Heart left ventricle (tissue), 13 donors: ENCODE measurements at regions not wholly inside any gene's neighbourhood (a gene's known extent, or its start where the extent isn't known, plus 50 kb on each side); places are given as distances from the start of the nearest gene placed in this dataset.

ENCODE experiments used
- POLR2A ChIP-seq, 2 donors: fragments of 450-650 bp; IDR thresholded peaks; one replicate each; pipeline ENCODE4 v1.6.1; 2017; ENCODE audit warnings: antibody characterized with exemption in 2 of 2, mild to moderate bottlenecking in 2 of 2, moderate library complexity in 2 of 2
- TF ChIP-seq, protein P1 (sequence below), 12 donors: fragments of 200-600 bp; sonication (generic) in 4 of 12; IDR thresholded peaks; one replicate each; pipeline versions ENCODE4 v1.5.0 to v1.8.0; 2018 to 2022; ENCODE audit warnings: antibody characterized with exemption in 12 of 12, mild to moderate bottlenecking in 5 of 12
- donor health status: ischemic (EF 13 %, LVEDD 7.1; RV severe dilation, severe dysfunction).
- donor health status: DM: no; HTN: yes; CAD: no.
- donor health status: DM: no; HTN: no; CAD: no.
- donor health status: ischemic (EF 25% LVEDD 6.9; RV normal size, moderate dysfunction).
- donor health status: ischemic (EF 25% LVEDD 5.7; RV mildly dilated, moderate dysfunction).
- donor health status: ischemic (EF 35%, LVEDD 5.7; RV mildly dilated, moderate dysfunction).
- donor health status: nonischemic (EF 11% LVEDD 7.7; RV severe dilation, severe dysfunction).
- donor health status: DM: yes; HTN: yes; CAD: no.
- donor health status: PGD.
- donor health status: ischemic (EF 29% LVEDD 5.4; RV normal size, mild dysfunction).
- donor health status: nonischemic (EF 23%, LVEDD 6.1; RV moderate dilation, normal function).

DNA sequence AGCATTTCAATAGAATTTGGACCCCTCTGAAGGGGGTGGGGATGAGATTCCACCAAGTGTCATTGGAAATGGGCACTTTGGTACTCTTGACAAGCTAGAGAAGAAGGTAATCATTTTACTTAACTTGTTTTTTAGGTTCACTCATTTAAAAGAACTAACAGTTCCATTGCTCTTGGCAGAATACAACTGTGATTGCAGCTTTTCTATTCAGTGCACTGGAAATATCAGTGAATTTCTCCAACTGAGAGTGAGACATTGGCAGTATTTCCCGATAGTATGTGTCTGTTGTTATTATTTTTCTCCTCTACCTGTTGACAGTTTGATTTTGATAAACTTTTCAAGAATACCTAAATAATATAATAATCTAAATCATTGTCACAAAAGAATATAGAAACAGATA is 1356.7 kb upstream of the NXPH2 start:
- no peak for TF ChIP-seq POLR2A (IDR thresholded peaks at IDR 0.05)
- TF ChIP-seq, protein P1, sequence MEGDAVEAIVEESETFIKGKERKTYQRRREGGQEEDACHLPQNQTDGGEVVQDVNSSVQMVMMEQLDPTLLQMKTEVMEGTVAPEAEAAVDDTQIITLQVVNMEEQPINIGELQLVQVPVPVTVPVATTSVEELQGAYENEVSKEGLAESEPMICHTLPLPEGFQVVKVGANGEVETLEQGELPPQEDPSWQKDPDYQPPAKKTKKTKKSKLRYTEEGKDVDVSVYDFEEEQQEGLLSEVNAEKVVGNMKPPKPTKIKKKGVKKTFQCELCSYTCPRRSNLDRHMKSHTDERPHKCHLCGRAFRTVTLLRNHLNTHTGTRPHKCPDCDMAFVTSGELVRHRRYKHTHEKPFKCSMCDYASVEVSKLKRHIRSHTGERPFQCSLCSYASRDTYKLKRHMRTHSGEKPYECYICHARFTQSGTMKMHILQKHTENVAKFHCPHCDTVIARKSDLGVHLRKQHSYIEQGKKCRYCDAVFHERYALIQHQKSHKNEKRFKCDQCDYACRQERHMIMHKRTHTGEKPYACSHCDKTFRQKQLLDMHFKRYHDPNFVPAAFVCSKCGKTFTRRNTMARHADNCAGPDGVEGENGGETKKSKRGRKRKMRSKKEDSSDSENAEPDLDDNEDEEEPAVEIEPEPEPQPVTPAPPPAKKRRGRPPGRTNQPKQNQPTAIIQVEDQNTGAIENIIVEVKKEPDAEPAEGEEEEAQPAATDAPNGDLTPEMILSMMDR (IDR thresholded peaks at IDR 0.05): no peak
